ENCODE measurements at regions not wholly inside any gene's neighbourhood (a gene's known extent, or its start where the extent isn't known, plus 50 kb on each side); places are given as distances from the start of the nearest gene placed in this dataset.

GRCh38 chr20:11591965-11592364 lies 325.7 kb upstream of the BTBD3 start:
- dilution Hi-C loops (cut with HindIII; ENCODE audit: low sequenced_read_pairs, unreplicated experiment): no loop called here
- Histone ChIP-seq H4K5ac (ENCODE audit: low read depth, low read length) (no peak overlapping the region), H3K9me3 (ENCODE audit: control insufficient read depth, insufficient read depth, low read length) (no peaks in the 10 kb centered on the region), H3K23ac (ENCODE audit: low read depth, low read length) (no peak overlapping the region), H3K4me1 (ENCODE audit: control insufficient read depth, insufficient read depth, low read length) (no peaks in the 10 kb centered on the region), H3K4ac (ENCODE audit: low read depth, low read length) (no peak overlapping the region), H3K18ac (ENCODE audit: low read depth, low read length) (no peak overlapping the region), H3K4me2 (ENCODE audit: low read depth, low read length) (no peak overlapping the region), H3K27me3 (ENCODE audit: control insufficient read depth, insufficient read depth, low read length) (no peaks in the 10 kb centered on the region), H2BK15ac (ENCODE audit: low read depth, low read length) (no peak overlapping the region), H4K20me1 (ENCODE audit: insufficient read depth, low read length) (no peaks in the 10 kb centered on the region), H2BK120ac (ENCODE audit: low read depth, low read length) (no peak overlapping the region), H3K4me3 (ENCODE audit: insufficient read depth, low read depth, low read length) (no peak overlapping the region), H4K91ac (ENCODE audit: insufficient read depth, low read depth, low read length) (no peak overlapping the region), H2AK5ac (ENCODE audit: low read depth, low read length) (no peak overlapping the region), H3K56ac (ENCODE audit: extremely low read depth, insufficient read depth, low read length) (no peak overlapping the region), H3K36me3 (ENCODE audit: control insufficient read depth, insufficient read depth, low read length) (no peaks in the 10 kb centered on the region), H2AFZ (replicated peaks; ENCODE audit: low read length, poor library complexity) (no peak overlapping the region), H2BK20ac (ENCODE audit: low read depth, low read length) (no peak overlapping the region), H3K9me1 (ENCODE audit: insufficient read depth, low read length) (no peaks in the 10 kb centered on the region), H3K27ac (ENCODE audit: insufficient read depth, low read length) (no peak overlapping the region), H4K8ac (ENCODE audit: low read depth in 2 of 2, low read length in 2 of 2) (no peak overlapping the region), H3K79me1 (ENCODE audit: low read depth in 1 of 2, low read length in 2 of 2) (no peaks in the 10 kb centered on the region), H3K14ac (replicated peaks; ENCODE audit: low read depth, low read length) (no peak overlapping the region), H2BK5ac (ENCODE audit: low read depth, low read length, poor library complexity, severe bottlenecking) (no peak overlapping the region), H3K9ac (ENCODE audit: low read depth, low read length) (no peak overlapping the region), H2AK9ac (replicated peaks; ENCODE audit: low read depth, low read length, poor library complexity) (no peak overlapping the region)
- intact Hi-C loops (cut with micrococcal nuclease): no loop called here
- POLR2A ChIA-PET (ENCODE audit: unreplicated experiment): no interaction called here
- ATAC-seq (ENCODE audit: low read depth): no peak
- in situ Hi-C loops (cut with MboI; ENCODE audit: low sequenced_read_pairs): no loop called here
- CTCF ChIA-PET: no interaction called here
- BruUV-seq (replicated peaks): no TSS peak
- no peak for TF ChIP-seq ELK1 (IDR thresholded peaks at IDR 0.05; ENCODE audit: borderline replicate concordance, low read depth, low read length)
- TF ChIP-seq RCOR1 (IDR thresholded peaks at IDR 0.05; ENCODE audit: insufficient replicate concordance, low read length): no peak
- TF ChIP-seq CEBPB (IDR thresholded peaks at IDR 0.05; ENCODE audit: low read depth, low read length): no peak
- no peak for TF ChIP-seq MAFK (IDR thresholded peaks at IDR 0.05; ENCODE audit: low read depth, low read length)
- TF ChIP-seq RFX5 (IDR thresholded peaks at IDR 0.05; ENCODE audit: low read depth, low read length): no peak
- no peak for TF ChIP-seq FOS (IDR thresholded peaks at IDR 0.05; ENCODE audit: low read depth, low read length)
- no peak for TF ChIP-seq SMC3 (IDR thresholded peaks at IDR 0.05; ENCODE audit: low read depth, low read length)
- TF ChIP-seq MAZ (IDR thresholded peaks at IDR 0.05; ENCODE audit: borderline replicate concordance, low read depth, low read length): no peak
- TF ChIP-seq USF2 (IDR thresholded peaks at IDR 0.05; ENCODE audit: low read depth, low read length): no peak
- no peak for DNase-seq
